GM12865 (cell line): ENCODE measurements at regions not wholly inside any gene's neighbourhood (a gene's known extent, or its start where the extent isn't known, plus 50 kb on each side); places are given as distances from the start of the nearest gene placed in this dataset.

Experiments used
- DNase-seq: peaks from one replicate; pipeline ENCODE4 v3.0.0; 2010; ENCODE audit warnings: low read depth
- H3K4me3 ChIP-seq: 2 replicates; pipeline ENCODE4 v1.5.1; 2011; ENCODE audit warnings: mild to moderate bottlenecking, low read depth, low read length, control low read depth
- CTCF ChIP-seq: IDR thresholded peaks from 2 replicates; pipeline ENCODE4 v1.5.1; 2011; ENCODE audit warnings: low read length, control low read depth, low read depth, inconsistent platforms; ENCODE audit not compliant: insufficient read depth; ENCODE audit errors: missing control alignments

DNA sequence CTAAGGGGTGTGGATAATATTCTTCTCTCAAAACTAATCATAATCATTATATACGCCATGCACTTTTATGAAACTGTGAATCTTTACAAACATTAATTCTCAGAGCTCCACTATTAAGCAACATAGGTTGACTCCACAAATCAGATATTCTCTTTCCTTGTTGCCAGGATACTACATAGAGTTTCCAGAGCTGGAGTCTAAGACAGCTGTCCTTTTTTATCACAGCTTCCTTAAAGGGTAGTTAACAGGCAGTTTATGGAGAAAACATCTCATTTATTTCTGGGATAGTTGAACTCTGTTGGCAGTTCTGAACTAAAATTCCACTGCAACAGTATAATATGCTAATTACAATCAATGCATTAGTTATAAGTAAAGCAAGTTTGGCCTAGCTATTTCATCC lies 152.1 kb upstream of the PPP1R2C start:
- DNase-seq = no peak
- no peak for TF ChIP-seq CTCF
- H3K4me3 ChIP-seq = no peak overlapping the region

- TF ChIP-seq CTCF = no peak
- no peak for DNase-seq
- H3K4me3 ChIP-seq = no peak overlapping the region
These were observed 153.0 kb upstream of the PPP1R2C start for GRCh38 chrX:42930951-42931350.

DNA sequence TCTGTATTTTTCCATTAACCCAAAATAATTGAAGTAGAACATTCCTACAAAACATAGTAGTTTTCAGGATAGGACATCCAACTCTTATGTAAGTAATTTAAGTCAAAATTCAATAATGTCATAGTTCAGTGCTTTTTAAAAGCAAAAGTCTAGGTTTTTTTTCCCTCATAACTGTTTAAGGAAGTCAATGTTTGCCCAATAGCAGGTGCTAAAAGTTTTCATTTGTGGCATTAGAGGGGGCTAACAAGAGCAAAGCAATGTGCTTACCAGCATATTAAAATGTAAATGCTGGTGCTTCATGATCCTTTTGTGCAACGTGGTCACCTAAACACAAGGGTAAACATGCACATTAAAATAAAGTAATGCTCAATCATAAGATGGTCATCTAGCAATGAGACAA lies 155.2 kb upstream of the PPP1R2C start:
- H3K4me3 ChIP-seq = no peak overlapping the region
- TF ChIP-seq CTCF = no peak
- DNase-seq = no peak

DNA sequence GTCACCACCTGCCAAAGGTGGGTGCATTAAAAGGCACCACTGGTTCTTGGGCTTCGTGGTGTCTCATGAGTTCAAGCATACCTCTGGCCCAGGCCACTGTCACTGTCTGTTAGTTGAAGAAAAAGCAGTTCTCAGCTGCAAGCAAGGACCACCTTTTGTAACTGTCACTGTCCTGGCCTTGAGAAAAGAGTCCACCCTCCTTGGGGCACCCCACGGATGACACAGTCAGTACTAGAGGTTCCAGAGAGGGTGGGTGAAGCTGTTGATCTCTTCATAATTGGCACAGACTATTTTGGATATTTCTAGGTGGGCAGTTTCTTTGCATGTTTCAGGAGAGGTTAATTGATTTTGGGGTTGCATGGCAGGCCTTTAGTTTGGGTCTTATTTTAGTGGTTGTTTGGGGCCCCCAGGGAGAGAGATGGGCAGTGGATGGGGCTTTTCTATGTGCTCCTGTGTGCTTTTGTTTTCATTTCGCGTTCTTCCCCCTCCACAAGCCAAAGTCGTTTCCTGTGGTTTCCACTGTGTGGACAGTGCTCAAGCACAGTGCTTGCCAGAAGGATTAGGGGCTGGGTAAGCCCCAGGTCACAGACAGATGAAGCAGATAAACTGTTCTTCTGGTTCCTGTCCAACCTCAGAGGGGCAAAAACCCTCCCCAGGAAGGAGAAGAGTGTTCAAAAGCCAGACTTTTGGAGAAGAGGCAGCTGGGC lies 156.2 kb upstream of the PPP1R2C start:
- peak; percentile 89 for DNase-seq
- no peak overlapping the region for H3K4me3 ChIP-seq
- no peak for TF ChIP-seq CTCF

- no peak for TF ChIP-seq CTCF
- H3K4me3 ChIP-seq = no peak overlapping the region
- DNase-seq = no peak
These were observed 163.7 kb upstream of the PPP1R2C start for GRCh38 chrX:42941671-42942070.

- peak; percentile 2 for TF ChIP-seq CTCF
- DNase-seq = peak; percentile 89
- peak overlapping the region; percentile 26 for H3K4me3 ChIP-seq
These were observed 165.3 kb upstream of the PPP1R2C start for GRCh38 chrX:42943051-42943974.
